Heart left ventricle (tissue), 13 donors: ENCODE measurements at regions not wholly inside any gene's neighbourhood (a gene's known extent, or its start where the extent isn't known, plus 50 kb on each side); places are given as distances from the start of the nearest gene placed in this dataset.

Experiments used
- POLR2A ChIP-seq, 2 donors: fragments of 450-650 bp; IDR thresholded peaks; one replicate each; pipeline ENCODE4 v1.6.1; 2017; ENCODE audit warnings: antibody characterized with exemption in 2 of 2, mild to moderate bottlenecking in 2 of 2, moderate library complexity in 2 of 2
- TF ChIP-seq, protein P1 (sequence below), 12 donors: fragments of 200-600 bp; sonication (generic) in 4 of 12; IDR thresholded peaks; one replicate each; pipeline versions ENCODE4 v1.5.0 to v1.8.0; 2018 to 2022; ENCODE audit warnings: antibody characterized with exemption in 12 of 12, mild to moderate bottlenecking in 5 of 12
- donor health status: ischemic (EF 13 %, LVEDD 7.1; RV severe dilation, severe dysfunction).
- donor health status: DM: no; HTN: yes; CAD: no.
- donor health status: DM: no; HTN: no; CAD: no.
- donor health status: ischemic (EF 25% LVEDD 6.9; RV normal size, moderate dysfunction).
- donor health status: ischemic (EF 25% LVEDD 5.7; RV mildly dilated, moderate dysfunction).
- donor health status: ischemic (EF 35%, LVEDD 5.7; RV mildly dilated, moderate dysfunction).
- donor health status: nonischemic (EF 11% LVEDD 7.7; RV severe dilation, severe dysfunction).
- donor health status: DM: yes; HTN: yes; CAD: no.
- donor health status: PGD.
- donor health status: ischemic (EF 29% LVEDD 5.4; RV normal size, mild dysfunction).
- donor health status: nonischemic (EF 23%, LVEDD 6.1; RV moderate dilation, normal function).

- TF ChIP-seq, protein P1, sequence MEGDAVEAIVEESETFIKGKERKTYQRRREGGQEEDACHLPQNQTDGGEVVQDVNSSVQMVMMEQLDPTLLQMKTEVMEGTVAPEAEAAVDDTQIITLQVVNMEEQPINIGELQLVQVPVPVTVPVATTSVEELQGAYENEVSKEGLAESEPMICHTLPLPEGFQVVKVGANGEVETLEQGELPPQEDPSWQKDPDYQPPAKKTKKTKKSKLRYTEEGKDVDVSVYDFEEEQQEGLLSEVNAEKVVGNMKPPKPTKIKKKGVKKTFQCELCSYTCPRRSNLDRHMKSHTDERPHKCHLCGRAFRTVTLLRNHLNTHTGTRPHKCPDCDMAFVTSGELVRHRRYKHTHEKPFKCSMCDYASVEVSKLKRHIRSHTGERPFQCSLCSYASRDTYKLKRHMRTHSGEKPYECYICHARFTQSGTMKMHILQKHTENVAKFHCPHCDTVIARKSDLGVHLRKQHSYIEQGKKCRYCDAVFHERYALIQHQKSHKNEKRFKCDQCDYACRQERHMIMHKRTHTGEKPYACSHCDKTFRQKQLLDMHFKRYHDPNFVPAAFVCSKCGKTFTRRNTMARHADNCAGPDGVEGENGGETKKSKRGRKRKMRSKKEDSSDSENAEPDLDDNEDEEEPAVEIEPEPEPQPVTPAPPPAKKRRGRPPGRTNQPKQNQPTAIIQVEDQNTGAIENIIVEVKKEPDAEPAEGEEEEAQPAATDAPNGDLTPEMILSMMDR (IDR thresholded peaks at IDR 0.05), result no peak
- TF ChIP-seq POLR2A (IDR thresholded peaks at IDR 0.05), result no peak
Measured at GRCh38 chr10:8417631-8418030, 363.1 kb downstream of the GATA3 start.
